Endothelial cell of umbilical vein (primary cell): ENCODE measurements at regions not wholly inside any gene's neighbourhood (a gene's known extent, or its start where the extent isn't known, plus 50 kb on each side); places are given as distances from the start of the nearest gene placed in this dataset.

Experiments used
- EZH2 ChIP-seq: IDR thresholded peaks from 2 replicates; pipeline ENCODE4 v1.6.1; 2012; ENCODE audit warnings: borderline replicate concordance, low read depth, mild to moderate bottlenecking, moderate library complexity, low read length, inconsistent platforms; ENCODE audit not compliant: severe bottlenecking
- FOS ChIP-seq: IDR thresholded peaks from 2 replicates; pipeline ENCODE4 v1.6.1; 2011; ENCODE audit warnings: mild to moderate bottlenecking, low read length, moderate library complexity, borderline replicate concordance; ENCODE audit not compliant: insufficient read depth
- JUN ChIP-seq: IDR thresholded peaks from 2 replicates; pipeline ENCODE4 v1.6.1; 2011; ENCODE audit warnings: borderline replicate concordance, low read depth; ENCODE audit not compliant: insufficient read length, insufficient read depth
- MYC ChIP-seq: IDR thresholded peaks from one replicate; pipeline ENCODE4 v1.6.1; 2011; ENCODE audit warnings: mild to moderate bottlenecking, low read depth, low read length
- POLR2A ChIP-seq: IDR thresholded peaks from 2 replicates; pipeline ENCODE4 v1.6.1; 2012; ENCODE audit warnings: low read depth, mild to moderate bottlenecking, control low read depth, low read length
- POLR2AphosphoS5 ChIP-seq: IDR thresholded peaks from 2 replicates; pipeline ENCODE4 v1.6.1; 2012; ENCODE audit warnings: low read depth, mild to moderate bottlenecking, control low read depth, low read length, moderate library complexity; ENCODE audit not compliant: insufficient read depth
- TF ChIP-seq, protein P1 (sequence below), 2 donors: IDR thresholded peaks; 1 replicate in 1 of 2; 2 replicates in 1 of 2; pipeline ENCODE4 v1.5.1; 2011; ENCODE audit warnings: low read length in 2 of 2, mild to moderate bottlenecking in 2 of 2, moderate library complexity in 2 of 2, control low read depth in 1 of 2, inconsistent platforms in 1 of 2, low read depth in 1 of 2; ENCODE audit not compliant: insufficient read depth in 1 of 2; ENCODE audit errors: extremely low read depth in 1 of 2
- TF ChIP-seq, protein P2 (sequence below): IDR thresholded peaks from 2 replicates; pipeline ENCODE4 v1.6.1; 2011; ENCODE audit not compliant: insufficient read depth, insufficient read length

- TF ChIP-seq POLR2A (no peak), JUN (no peak), MYC (no peak), POLR2AphosphoS5 (no peak), FOS (no peak), EZH2 (no peak)
- TF ChIP-seq, protein P1, sequence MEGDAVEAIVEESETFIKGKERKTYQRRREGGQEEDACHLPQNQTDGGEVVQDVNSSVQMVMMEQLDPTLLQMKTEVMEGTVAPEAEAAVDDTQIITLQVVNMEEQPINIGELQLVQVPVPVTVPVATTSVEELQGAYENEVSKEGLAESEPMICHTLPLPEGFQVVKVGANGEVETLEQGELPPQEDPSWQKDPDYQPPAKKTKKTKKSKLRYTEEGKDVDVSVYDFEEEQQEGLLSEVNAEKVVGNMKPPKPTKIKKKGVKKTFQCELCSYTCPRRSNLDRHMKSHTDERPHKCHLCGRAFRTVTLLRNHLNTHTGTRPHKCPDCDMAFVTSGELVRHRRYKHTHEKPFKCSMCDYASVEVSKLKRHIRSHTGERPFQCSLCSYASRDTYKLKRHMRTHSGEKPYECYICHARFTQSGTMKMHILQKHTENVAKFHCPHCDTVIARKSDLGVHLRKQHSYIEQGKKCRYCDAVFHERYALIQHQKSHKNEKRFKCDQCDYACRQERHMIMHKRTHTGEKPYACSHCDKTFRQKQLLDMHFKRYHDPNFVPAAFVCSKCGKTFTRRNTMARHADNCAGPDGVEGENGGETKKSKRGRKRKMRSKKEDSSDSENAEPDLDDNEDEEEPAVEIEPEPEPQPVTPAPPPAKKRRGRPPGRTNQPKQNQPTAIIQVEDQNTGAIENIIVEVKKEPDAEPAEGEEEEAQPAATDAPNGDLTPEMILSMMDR (IDR thresholded peaks at IDR 0.05; ENCODE audit: extremely low read depth in 1 of 2, insufficient read depth in 1 of 2, low read depth in 1 of 2, low read length in 2 of 2), result no peak
- TF ChIP-seq, protein P2, sequence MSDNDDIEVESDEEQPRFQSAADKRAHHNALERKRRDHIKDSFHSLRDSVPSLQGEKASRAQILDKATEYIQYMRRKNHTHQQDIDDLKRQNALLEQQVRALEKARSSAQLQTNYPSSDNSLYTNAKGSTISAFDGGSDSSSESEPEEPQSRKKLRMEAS, result no peak
Measured at GRCh38 chr6:93081901-93082300, 337.5 kb downstream of the EPHA7 start.
